22Rv1 (cell line): ENCODE measurements at regions not wholly inside any gene's neighbourhood (a gene's known extent, or its start where the extent isn't known, plus 50 kb on each side); places are given as distances from the start of the nearest gene placed in this dataset.

Experiments used
- CTCF ChIP-seq: fragments of 450-650 bp; IDR thresholded peaks from 2 replicates; pipeline ENCODE4 v1.5.1; 2017; ENCODE audit warnings: mild to moderate bottlenecking
- ZFX ChIP-seq: fragments of 450-650 bp; IDR thresholded peaks from 2 replicates; pipeline ENCODE4 v1.6.1; 2017; ENCODE audit warnings: antibody characterized with exemption, borderline replicate concordance

- TF ChIP-seq CTCF (no peak), ZFX (no peak)
Observed at GRCh38 chr11:11016943-11017342, 159.1 kb upstream of the ZBED5 start.
